Peyer's patch (tissue), 4 donors: ENCODE measurements at regions not wholly inside any gene's neighbourhood (a gene's known extent, or its start where the extent isn't known, plus 50 kb on each side); places are given as distances from the start of the nearest gene placed in this dataset.

ENCODE experiments used
- CTCF ChIP-seq, 6 experiments: fragments of 450-650 bp in 4 of 6; fragments of 200-600 bp in 2 of 6; sonication (generic) in 1 of 6; IDR thresholded peaks; one replicate each; pipeline ENCODE4 v1.5.1; 2017 to 2019; ENCODE audit warnings: antibody characterized with exemption in 6 of 6, mild to moderate bottlenecking in 3 of 6, moderate library complexity in 1 of 6
- POLR2A ChIP-seq, 2 donors: fragments of 450-650 bp; IDR thresholded peaks; one replicate each; pipeline ENCODE4 v1.5.1; 2017; ENCODE audit warnings: antibody characterized with exemption in 2 of 2, mild to moderate bottlenecking in 2 of 2, moderate library complexity in 2 of 2

- TF ChIP-seq CTCF (IDR thresholded peaks at IDR 0.05) = no peak
- TF ChIP-seq POLR2A (IDR thresholded peaks at IDR 0.05) = no peak
These were observed 194.8 kb downstream of the PTPRU start for GRCh38 chr1:29431138-29431537.
